Ovary (tissue), 3 donors: ENCODE measurements at regions not wholly inside any gene's neighbourhood (a gene's known extent, or its start where the extent isn't known, plus 50 kb on each side); places are given as distances from the start of the nearest gene placed in this dataset.

Experiments used
- CTCF ChIP-seq, 3 donors: fragments of 450-650 bp in 2 of 3; fragments of 200-600 bp in 1 of 3; IDR thresholded peaks; one replicate each; pipeline versions ENCODE4 v1.5.1 to v1.8.0; 2016 to 2022; ENCODE audit warnings: antibody characterized with exemption in 3 of 3, mild to moderate bottlenecking in 1 of 3
- EP300 ChIP-seq: sonication (generic); formaldehyde crosslinking; IDR thresholded peaks from one replicate; pipeline ENCODE4 v1.6.1; 2017; ENCODE audit warnings: antibody characterized with exemption
- POLR2A ChIP-seq: fragments of 450-650 bp; IDR thresholded peaks from one replicate; pipeline ENCODE4 v1.6.1; 2017; ENCODE audit warnings: antibody characterized with exemption, mild to moderate bottlenecking, moderate library complexity
- donor health status: DM: no; HTN: no; CAD: no.

GRCh38 chr6:60754879-60755278 lies 1531.1 kb downstream of the KHDRBS2 start:
- TF ChIP-seq CTCF (IDR thresholded peaks at IDR 0.05) (no peak), POLR2A (no peak), EP300 (no peak)
